Stimulated activated naive CD8-positive, alpha-beta T cell treated with anti-CD3 and anti-CD28 coated beads, Interleukin-15, amount 100 ng/mL, for 72 hours (primary cell): ENCODE measurements at regions not wholly inside any gene's neighbourhood (a gene's known extent, or its start where the extent isn't known, plus 50 kb on each side); places are given as distances from the start of the nearest gene placed in this dataset.

Source experiments
- ATAC-seq: fragments of 150-1000 bp; cut with Tn5 transposase; 2 replicates; pipeline ENCODE4 v1.10.0; 2021; ENCODE audit warnings: mild to moderate bottlenecking, moderate library complexity
- DNase-seq, 2 donors: peaks; one replicate each; pipeline ENCODE4 v3.0.0; 2021 to 2022
- H3K27ac Mint-ChIP-seq, 2 donors: one replicate each; pipeline ENCODE4 v1.8.0; 2022; ENCODE audit warnings: mild to moderate bottlenecking in 2 of 2, mixed read lengths in 2 of 2, moderate library complexity in 2 of 2
- H3K27me3 Mint-ChIP-seq: one replicate; pipeline ENCODE4 v1.8.0; 2022; ENCODE audit warnings: mixed read lengths
- H3K4me1 Mint-ChIP-seq: one replicate; pipeline ENCODE4 v1.8.0; 2022; ENCODE audit warnings: mild to moderate bottlenecking, mixed read lengths
- H3K4me3 Mint-ChIP-seq, 2 donors: one replicate each; pipeline ENCODE4 v1.8.0; 2022; ENCODE audit warnings: mild to moderate bottlenecking in 2 of 2, mixed read lengths in 2 of 2, moderate library complexity in 1 of 2
- H3K9me3 Mint-ChIP-seq, 2 donors: one replicate each; pipeline ENCODE4 v1.8.0; 2022; ENCODE audit warnings: mixed read lengths in 2 of 2

DNA sequence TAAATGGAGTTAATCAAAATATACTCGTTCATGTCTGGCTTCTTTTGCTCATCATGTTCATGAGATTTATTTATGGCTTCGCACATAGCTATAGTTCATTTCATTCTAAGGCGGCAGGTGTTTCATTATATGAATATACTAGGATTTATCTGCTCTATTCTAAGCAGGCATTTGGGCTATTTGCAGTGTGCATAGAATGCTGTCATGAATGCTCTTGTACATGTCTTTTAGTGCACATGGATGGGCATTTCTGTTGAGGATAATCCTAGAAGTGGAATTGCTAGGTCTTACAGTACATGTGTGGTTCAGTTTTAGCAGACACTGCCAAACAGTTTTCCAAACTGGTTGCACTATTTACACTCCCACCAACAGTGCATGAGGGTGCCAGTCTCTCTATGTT, 285.3 kb upstream of the ADRA1B start:
- DNase-seq: no peak
- Mint-ChIP-seq H3K27me3 (peaks cover 25% of the 10 kb centered on the region), H3K27ac (no peak overlapping the region), H3K9me3 (no peaks in the 10 kb centered on the region), H3K4me1 (no peaks in the 10 kb centered on the region), H3K4me3 (no peak overlapping the region)
- no peak for ATAC-seq

DNA sequence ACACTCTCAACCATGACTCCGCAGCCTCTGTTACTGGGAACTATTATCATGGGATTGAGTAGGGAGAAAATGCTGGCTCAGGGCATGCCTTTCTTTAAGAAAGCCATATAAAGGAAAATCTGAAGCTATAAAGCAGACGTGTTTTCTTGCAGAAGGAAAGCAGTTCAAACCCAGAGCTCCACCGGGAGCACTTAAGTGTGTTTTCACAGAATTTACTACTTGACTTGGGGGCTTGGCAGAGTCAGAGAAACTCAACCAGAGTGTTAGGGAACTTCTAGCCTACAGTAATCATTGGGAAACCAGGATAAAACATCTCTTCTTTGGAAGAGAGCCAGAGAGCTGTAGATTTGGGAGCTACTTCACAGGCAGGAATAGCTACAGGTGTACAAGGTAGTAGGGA, 283.4 kb upstream of the ADRA1B start:
- Mint-ChIP-seq H3K4me1 (no peaks in the 10 kb centered on the region), H3K4me3 (no peak overlapping the region)

DNA sequence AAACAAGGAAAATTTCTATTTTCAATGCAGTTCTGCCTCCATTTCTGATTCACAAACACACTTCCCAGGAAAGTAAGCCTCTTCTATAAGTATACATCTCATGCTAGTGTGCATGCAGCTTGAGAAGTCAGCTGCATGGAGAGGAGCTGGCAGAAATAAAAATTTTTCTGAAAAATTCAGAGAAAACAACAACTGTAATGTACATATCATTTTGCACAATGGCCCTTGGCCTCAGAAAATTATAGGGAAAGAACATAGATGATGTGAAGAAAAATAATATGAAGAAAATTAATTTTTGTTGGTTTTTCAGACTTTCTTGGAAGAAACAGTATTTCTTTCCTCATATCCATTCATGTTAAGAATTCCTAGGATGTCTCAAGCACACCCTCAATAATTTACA, 277.8 kb upstream of the ADRA1B start:
- no peak for ATAC-seq
- H3K9me3 Mint-ChIP-seq: no peaks in the 10 kb centered on the region
- no peak for DNase-seq
- no peak overlapping the region for H3K4me3 Mint-ChIP-seq
- H3K4me1 Mint-ChIP-seq: no peaks in the 10 kb centered on the region
- no peak overlapping the region for H3K27ac Mint-ChIP-seq
- H3K27me3 Mint-ChIP-seq: peaks cover 15% of the 10 kb centered on the region

More for the DNA sequence above, 283.4 kb upstream of the ADRA1B start:
- Mint-ChIP-seq H3K27ac (no peak overlapping the region), H3K9me3 (no peaks in the 10 kb centered on the region), H3K27me3 (peaks cover 25% of the 10 kb centered on the region)
- ATAC-seq: no peak
- DNase-seq: no peak

DNA sequence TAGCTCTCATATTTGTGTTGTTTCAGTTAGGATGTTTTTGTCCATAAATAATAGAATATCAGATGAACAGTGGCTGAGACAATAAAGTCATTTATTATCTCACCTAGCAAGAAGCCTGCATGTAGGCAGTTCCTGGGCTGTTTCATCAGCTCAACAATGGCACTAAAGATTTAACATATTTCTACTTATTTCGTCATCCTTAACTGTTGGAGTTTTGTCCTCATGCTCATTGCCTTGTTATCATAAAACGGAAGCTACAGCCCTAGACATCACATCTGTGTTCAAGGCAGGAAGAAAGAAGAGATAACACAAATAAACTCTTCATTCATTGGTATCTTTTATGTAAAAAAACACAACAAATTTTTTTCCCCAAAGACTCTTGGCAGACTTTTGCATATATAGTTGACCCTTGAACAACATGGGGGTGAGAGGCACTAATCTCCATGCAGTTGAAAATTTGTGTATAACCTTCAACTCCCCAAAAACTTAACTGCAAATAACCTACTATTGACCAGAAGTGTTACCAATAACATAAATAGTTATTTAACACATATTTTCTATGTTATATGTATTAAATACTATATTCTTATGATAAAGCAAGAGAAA, 277.2 kb upstream of the ADRA1B start:
- Mint-ChIP-seq H3K27ac (no peak overlapping the region), H3K4me3 (no peak overlapping the region), H3K9me3 (no peaks in the 10 kb centered on the region), H3K4me1 (no peaks in the 10 kb centered on the region), H3K27me3 (peaks cover 9% of the 10 kb centered on the region)
- ATAC-seq (no peak), DNase-seq (no peak)

DNA sequence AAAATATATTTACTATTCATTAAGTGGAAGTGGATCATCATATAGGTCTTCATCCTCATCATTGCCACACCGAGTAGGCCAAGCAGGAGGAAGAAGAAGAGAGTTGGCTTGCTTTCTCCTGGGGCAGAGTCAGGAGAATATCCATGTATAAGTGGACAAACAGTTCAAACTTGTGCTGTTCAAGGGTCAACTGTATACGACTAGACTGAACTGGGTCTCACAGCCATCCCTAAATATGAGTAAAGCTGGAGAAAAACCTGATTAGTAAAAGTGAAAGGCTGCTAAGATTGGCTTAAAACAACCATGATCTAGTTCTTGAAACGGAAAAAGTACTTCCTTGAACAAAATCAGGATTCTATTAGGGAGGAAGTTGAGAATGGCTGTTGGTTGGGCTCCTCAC, 276.7 kb upstream of the ADRA1B start:
- ATAC-seq: no peak
- H3K4me3 Mint-ChIP-seq: no peak overlapping the region
- no peaks in the 10 kb centered on the region for H3K4me1 Mint-ChIP-seq
- H3K27ac Mint-ChIP-seq: no peak overlapping the region
- no peak for DNase-seq
- peaks cover 7% of the 10 kb centered on the region for H3K27me3 Mint-ChIP-seq
- no peaks in the 10 kb centered on the region for H3K9me3 Mint-ChIP-seq

DNA sequence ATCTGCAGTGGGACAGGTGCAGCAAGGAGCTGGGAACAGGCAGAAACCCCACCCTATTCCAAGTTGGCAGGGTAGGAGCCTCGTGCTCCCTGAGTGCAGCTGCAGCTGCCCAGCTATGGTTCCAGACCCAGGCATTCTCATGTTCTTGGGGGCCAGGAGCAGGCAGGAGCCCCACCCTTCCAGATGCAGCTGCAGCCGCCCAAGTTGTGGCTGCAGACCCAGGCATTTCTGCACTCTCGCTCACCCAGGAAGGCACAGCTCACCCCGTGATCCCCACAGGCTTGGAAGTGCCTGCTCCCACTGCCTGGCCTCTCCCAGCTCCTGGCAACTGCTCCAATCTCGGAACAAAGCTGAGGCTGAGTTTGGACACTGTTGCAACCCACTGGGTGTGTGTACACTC, 275.8 kb upstream of the ADRA1B start:
- Mint-ChIP-seq H3K27ac (no peak overlapping the region), H3K4me3 (no peak overlapping the region), H3K4me1 (no peaks in the 10 kb centered on the region), H3K9me3 (no peaks in the 10 kb centered on the region), H3K27me3 (peaks cover 6% of the 10 kb centered on the region)
- DNase-seq (no peak), ATAC-seq (no peak)

DNA sequence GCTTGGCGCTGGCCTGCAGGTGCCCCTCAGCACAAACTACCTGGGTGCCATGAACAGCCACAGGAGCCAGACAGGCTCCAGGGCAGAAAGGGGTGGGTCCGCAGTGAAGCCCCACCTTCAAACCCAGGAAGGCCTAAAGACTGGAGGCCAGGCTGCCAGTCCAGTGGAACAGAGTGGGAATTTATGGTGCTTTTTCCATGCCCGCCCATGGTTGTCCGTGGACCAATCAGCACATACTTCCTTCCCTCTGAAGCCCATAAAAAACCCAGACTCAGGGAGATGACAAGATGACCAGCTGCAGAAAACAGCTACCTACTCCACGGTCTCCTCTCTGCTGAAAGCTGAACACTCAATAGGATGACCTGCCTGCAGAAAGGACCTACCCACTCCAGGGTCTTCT, 275.4 kb upstream of the ADRA1B start:
- ATAC-seq: no peak
- Mint-ChIP-seq H3K27me3 (peaks cover under 1% of the 10 kb centered on the region), H3K9me3 (no peaks in the 10 kb centered on the region), H3K27ac (no peak overlapping the region), H3K4me1 (no peaks in the 10 kb centered on the region), H3K4me3 (no peak overlapping the region)
- no peak for DNase-seq

DNA sequence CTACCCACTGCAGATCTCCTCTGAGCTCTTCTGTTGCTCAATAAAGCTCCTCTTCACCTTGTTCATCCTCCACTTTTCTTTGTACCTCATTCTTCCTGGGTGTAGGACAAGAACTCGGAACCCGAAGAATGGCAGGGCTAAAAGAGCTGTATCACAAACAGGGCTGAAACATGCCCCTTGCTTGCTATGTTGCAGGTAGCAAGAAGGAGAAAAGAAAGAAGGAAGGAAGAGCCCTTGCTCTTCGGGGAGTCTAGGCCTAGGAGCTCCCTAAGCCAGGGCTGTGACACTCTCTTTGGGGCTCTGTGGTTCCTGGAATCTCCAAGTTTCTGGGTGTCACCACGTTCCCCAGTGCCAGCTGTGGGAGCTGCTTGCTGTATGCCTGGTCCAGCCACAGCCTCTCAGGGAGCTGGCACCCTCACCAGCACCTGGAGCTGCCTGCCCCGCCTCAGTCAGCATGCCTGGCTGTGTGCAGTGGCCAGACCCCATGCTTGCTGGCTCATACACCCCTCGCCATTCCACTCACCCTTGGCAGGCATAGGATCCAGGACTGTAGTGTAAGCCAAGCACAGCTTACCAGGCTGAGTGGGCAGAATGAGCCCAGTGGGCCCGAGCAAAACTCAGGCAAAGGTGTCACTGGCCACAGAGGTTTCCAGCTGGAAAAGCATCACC, 274.8 kb upstream of the ADRA1B start:
- no peaks in the 10 kb centered on the region for H3K4me1 Mint-ChIP-seq
- no peak overlapping the region for H3K4me3 Mint-ChIP-seq
- H3K9me3 Mint-ChIP-seq: no peaks in the 10 kb centered on the region
- H3K27ac Mint-ChIP-seq: no peak overlapping the region
- DNase-seq: no peak
- no peaks in the 10 kb centered on the region for H3K27me3 Mint-ChIP-seq
- peak; percentile 31 for ATAC-seq

DNA sequence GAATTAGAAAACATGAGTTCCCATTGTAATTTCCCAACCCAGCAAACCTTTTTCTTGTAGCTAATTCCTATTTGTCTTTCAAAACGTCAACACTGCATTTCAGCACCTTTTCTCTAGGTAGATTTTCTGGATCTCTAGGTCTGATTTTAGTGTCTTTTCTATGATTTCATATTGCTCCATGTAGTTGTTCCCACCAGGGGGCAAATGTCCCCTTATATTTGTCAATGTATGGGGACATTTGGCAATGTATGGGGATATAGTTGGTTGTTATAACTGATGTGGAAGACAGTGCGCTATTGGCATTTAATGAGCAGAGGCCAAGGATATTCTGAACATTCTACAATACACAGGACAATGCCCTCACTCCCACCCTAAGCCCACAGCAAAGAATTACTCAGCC, 273.9 kb upstream of the ADRA1B start:
- no peak overlapping the region for H3K4me3 Mint-ChIP-seq
- H3K27me3 Mint-ChIP-seq: peaks cover 7% of the 10 kb centered on the region
- DNase-seq: no peak
- ATAC-seq: no peak
- H3K9me3 Mint-ChIP-seq: no peaks in the 10 kb centered on the region
- no peak overlapping the region for H3K27ac Mint-ChIP-seq
- H3K4me1 Mint-ChIP-seq: no peaks in the 10 kb centered on the region

DNA sequence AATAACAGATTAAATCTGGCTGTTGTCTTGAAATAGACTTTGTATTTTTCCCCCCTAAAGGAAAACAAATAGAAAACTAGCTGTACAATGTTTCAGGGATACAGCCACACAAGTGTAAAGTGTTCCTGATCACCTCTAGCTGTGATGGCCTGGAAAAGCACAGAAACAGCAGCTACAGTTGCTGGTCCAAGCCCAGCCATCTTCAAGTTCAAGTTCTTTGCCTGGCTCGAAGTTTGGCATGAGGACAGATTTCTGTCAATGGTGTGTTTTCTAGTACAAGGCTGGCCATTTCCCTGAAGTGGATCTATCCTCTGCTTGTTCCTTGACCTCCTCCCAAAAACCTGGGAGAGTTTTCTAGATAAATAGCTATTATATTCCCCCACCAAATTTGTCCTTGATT, 272.2 kb upstream of the ADRA1B start:
- Mint-ChIP-seq H3K27me3 (peaks cover 8% of the 10 kb centered on the region), H3K27ac (no peak overlapping the region), H3K9me3 (no peaks in the 10 kb centered on the region), H3K4me1 (no peaks in the 10 kb centered on the region), H3K4me3 (no peak overlapping the region)
- ATAC-seq (no peak), DNase-seq (no peak)

DNA sequence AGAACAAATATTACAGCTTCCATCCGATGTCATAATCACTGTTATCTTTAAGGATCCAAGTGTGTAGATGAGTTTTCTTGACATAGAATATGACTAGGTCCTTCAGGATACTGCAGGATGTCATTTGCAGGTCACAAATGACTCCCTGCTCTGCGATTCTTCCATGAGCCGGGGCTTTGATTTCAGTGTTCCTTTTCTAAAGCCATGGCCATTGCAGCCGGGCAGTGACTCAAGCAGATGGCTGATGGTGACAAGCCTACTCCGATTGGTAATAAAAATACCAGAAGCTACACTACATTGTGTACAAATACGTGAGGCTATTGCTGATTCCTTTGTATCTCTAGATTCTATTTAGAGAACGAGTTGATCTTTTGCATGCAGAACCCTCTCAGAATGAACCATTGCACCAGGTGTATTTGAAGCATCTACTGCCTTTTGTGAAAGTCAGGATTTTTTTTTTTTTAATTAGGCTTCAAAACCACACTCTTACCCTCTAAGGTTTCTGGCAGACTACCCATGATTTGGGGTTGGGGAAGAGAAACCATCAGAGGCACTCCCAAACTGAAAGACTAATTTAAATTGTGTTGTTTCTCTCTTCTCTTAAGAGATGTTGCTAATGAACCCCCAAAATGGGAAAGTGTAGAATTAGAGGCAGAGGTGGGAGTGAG, 271.0 kb upstream of the ADRA1B start:
- DNase-seq: no peak
- ATAC-seq: no peak
- Mint-ChIP-seq H3K9me3 (no peaks in the 10 kb centered on the region), H3K4me1 (no peaks in the 10 kb centered on the region), H3K4me3 (no peak overlapping the region), H3K27ac (no peak overlapping the region), H3K27me3 (peaks cover 8% of the 10 kb centered on the region)

DNA sequence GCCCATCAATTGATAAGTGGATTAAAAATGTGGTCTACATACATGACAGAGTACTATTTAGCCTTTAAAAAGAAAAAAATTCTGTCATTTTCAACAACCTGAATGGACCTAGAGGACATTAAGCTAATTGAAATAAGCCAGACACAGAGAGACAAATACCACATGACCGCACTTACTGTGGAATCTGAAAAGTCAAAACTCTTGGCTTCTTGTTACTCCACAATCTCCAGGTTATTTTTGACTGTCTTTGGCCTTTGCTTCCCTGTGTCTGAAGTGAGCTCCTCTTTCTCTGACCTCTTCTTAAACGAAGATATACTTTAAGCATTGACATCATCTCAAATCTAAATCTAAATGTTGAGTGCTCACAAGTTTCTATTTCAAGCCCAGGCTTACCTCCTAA, 265.5 kb upstream of the ADRA1B start:
- ATAC-seq (no peak), DNase-seq (no peak)
- H3K4me1 Mint-ChIP-seq: no peaks in the 10 kb centered on the region
- no peak overlapping the region for H3K27ac Mint-ChIP-seq
- no peaks in the 10 kb centered on the region for H3K9me3 Mint-ChIP-seq
- no peak overlapping the region for H3K4me3 Mint-ChIP-seq
- peaks cover 8% of the 10 kb centered on the region for H3K27me3 Mint-ChIP-seq

DNA sequence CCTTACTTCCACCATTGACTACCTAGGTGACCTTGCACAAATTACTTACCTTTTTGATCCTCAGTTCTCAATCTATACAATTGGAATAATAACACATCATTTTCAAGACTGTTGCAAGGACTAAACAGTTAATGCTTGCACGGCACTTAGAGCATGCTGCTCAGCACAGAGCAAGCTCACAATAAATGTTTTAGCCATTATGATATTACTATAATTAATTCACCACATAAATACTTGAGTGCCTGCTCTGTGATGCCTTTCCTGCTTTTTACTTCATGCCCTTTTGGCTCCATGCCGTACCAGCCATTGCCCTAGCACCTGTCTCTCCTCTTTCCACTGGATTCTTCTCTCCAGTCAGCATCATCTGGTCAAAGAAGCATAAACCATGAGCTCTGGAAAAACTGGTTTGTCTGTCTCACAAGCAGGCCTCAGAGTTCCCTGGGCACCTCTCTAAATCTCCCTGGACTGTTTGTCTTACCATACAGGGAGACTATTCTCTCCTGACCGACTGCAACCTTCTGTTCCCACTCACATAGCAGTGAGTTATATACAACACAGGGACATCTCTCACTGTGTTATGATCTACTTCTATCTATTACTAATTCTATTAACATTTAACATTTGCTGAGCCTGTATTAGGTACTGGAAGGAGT, 260.4 kb upstream of the ADRA1B start:
- no peaks in the 10 kb centered on the region for H3K9me3 Mint-ChIP-seq
- no peak overlapping the region for H3K4me3 Mint-ChIP-seq
- no peaks in the 10 kb centered on the region for H3K4me1 Mint-ChIP-seq
- DNase-seq (no peak), ATAC-seq (no peak)
- H3K27me3 Mint-ChIP-seq: no peaks in the 10 kb centered on the region
- H3K27ac Mint-ChIP-seq: no peak overlapping the region

DNA sequence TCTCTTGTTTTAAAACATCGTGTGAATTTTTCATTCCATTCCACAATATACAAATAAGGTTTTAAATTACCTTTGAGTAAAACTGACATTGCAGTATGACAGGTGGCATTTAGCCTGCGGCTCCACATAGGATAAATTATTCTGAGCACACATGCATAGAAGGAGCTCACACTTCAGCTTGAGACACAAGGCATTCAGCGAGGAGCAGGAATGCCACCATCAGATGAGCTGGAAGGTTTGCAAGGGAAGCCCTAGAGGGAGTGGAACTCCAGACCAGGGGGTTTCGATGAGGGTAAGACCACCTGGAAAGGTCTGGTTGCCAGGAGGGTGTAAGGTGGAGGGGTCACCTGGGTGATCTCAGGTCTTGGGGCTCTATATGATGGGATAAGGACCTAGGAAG, 259.0 kb upstream of the ADRA1B start:
- Mint-ChIP-seq H3K4me3 (no peak overlapping the region), H3K27ac (no peak overlapping the region), H3K9me3 (no peaks in the 10 kb centered on the region), H3K4me1 (no peaks in the 10 kb centered on the region), H3K27me3 (no peaks in the 10 kb centered on the region)
- DNase-seq: no peak
- ATAC-seq: no peak

DNA sequence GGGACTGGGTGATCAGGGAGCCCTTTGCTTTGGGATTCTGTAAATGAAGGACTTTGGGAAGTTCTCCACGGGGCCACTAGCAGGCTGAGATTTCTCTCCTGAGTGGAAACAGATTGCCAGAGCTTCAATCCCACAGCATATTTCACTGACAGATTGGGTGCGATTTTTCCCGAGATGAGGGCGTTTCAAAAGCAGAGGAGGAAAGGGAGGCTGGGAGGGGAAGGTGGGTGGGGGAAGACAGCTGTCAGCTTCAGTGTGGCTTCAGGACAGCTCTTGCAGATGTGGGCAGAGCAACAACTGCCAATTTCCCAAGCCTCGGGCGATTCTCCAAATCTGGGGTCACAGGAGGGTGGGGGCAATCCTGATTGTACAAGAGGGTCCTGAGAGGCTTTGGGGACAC, 258.5 kb upstream of the ADRA1B start:
- H3K27me3 Mint-ChIP-seq: no peaks in the 10 kb centered on the region
- no peaks in the 10 kb centered on the region for H3K4me1 Mint-ChIP-seq
- H3K9me3 Mint-ChIP-seq: no peaks in the 10 kb centered on the region
- no peak for ATAC-seq
- no peak for DNase-seq
- peak overlapping the region in 1 of 2 donors; percentile 55 for H3K27ac Mint-ChIP-seq
- H3K4me3 Mint-ChIP-seq: no peak overlapping the region

DNA sequence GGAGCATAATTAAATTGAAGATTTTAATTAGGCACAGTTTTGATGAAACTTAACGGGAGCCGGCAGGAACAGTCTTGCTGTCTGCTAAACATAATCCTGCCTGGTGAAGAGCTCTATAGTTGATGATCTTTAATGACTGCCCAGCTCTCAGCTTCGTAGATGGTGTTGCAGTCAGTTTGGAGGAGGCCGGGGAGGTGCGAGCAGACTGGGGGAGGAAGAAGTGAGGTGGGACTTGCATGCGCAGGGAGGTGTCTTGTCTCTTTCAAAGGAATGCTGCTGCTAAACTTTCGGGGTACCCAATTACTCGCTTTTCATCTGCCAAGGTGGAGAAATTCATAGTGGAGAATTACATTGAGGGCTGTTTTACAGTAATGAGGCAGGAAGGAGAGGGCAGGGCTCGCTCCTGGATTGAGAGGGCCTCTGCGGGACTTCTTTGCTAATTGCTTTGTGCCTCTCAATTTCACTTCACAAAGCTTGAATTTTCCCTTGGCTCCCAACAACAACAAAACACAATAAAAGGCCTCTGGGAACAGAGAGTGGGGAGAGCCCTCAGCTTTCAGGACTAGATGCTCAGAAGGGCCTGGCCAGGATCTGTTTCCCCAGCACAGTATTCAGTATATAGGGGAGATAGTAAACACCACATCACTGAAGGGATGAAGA, 257.9 kb upstream of the ADRA1B start:
- ATAC-seq (no peak), DNase-seq (no peak)
- Mint-ChIP-seq H3K27me3 (no peaks in the 10 kb centered on the region), H3K4me1 (no peaks in the 10 kb centered on the region), H3K27ac (no peak overlapping the region), H3K4me3 (no peak overlapping the region), H3K9me3 (no peaks in the 10 kb centered on the region)
